ENCODE measurements at regions not wholly inside any gene's neighbourhood (a gene's known extent, or its start where the extent isn't known, plus 50 kb on each side); places are given as distances from the start of the nearest gene placed in this dataset.

- Histone ChIP-seq H3K27me3 (no peaks in the 10 kb centered on the region), H3K4me1 (no peaks in the 10 kb centered on the region), H3K36me3 (no peaks in the 10 kb centered on the region), H3K4me3 (no peak overlapping the region), H3K27ac (no peak overlapping the region), H3K9me3 (no peaks in the 10 kb centered on the region)
- no peak for DNase-seq
- peak in 2 of 4 donors; percentile 18 to 58 for ATAC-seq
- TF ChIP-seq, protein P1, sequence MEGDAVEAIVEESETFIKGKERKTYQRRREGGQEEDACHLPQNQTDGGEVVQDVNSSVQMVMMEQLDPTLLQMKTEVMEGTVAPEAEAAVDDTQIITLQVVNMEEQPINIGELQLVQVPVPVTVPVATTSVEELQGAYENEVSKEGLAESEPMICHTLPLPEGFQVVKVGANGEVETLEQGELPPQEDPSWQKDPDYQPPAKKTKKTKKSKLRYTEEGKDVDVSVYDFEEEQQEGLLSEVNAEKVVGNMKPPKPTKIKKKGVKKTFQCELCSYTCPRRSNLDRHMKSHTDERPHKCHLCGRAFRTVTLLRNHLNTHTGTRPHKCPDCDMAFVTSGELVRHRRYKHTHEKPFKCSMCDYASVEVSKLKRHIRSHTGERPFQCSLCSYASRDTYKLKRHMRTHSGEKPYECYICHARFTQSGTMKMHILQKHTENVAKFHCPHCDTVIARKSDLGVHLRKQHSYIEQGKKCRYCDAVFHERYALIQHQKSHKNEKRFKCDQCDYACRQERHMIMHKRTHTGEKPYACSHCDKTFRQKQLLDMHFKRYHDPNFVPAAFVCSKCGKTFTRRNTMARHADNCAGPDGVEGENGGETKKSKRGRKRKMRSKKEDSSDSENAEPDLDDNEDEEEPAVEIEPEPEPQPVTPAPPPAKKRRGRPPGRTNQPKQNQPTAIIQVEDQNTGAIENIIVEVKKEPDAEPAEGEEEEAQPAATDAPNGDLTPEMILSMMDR (IDR thresholded peaks at IDR 0.05) = no peak
- no peak for TF ChIP-seq POLR2A (IDR thresholded peaks at IDR 0.05)
- intact Hi-C loops (cut with DNase I) = no loop called here
Measured at GRCh38 chr2:36059691-36060090, 295.9 kb upstream of the CRIM1 start.

DNA sequence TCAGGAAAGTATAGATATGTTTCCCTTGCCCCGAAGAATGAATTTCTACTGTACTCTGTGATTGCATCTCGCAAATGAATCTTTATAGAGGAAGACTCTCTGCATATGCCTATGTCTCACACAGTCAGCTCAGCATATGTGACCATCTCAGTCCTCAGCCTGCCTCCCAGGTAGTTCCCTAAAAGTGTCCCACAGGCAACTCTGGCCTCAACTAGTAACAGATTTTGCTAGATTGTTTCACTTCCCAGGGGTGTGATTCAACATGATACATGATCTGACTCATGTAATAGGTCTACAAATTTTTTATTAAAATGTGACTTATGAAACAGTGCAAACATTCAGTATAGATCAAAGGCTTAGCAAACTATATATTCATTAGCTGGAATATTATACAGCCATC is 296.6 kb upstream of the CRIM1 start:
- 29% methylated on average over 2 of the region's 2 CpGs for WGBS (ENCODE audit: insufficient coverage, low coverage, low lambda C conversion rate, missing lambda C conversion rate)
- H3K36me3 ChIP-seq = no peaks in the 10 kb centered on the region
- H3K4me3 ChIP-seq = no peak overlapping the region
- H3K4me1 ChIP-seq = no peaks in the 10 kb centered on the region
- DNase-seq = peak in 1 of 3 donors; percentile 42
- no peak for TF ChIP-seq POLR2A (IDR thresholded peaks at IDR 0.05)
- TF ChIP-seq, protein P1 (IDR thresholded peaks at IDR 0.05) = no peak
- H3K27me3 ChIP-seq = no peaks in the 10 kb centered on the region
- no peak overlapping the region for H3K27ac ChIP-seq
- intact Hi-C loops (cut with DNase I) = no loop called here
- peak in 3 of 4 donors; percentile 47 to 63 (median 56) for ATAC-seq
- no peaks in the 10 kb centered on the region for H3K9me3 ChIP-seq

GRCh38 chr2:36058076-36058475 is 297.5 kb upstream of the CRIM1 start:
- Histone ChIP-seq H3K4me1 (no peaks in the 10 kb centered on the region), H3K27me3 (no peaks in the 10 kb centered on the region), H3K27ac (no peak overlapping the region), H3K4me3 (no peak overlapping the region), H3K36me3 (no peaks in the 10 kb centered on the region), H3K9me3 (no peaks in the 10 kb centered on the region)
- intact Hi-C loops (cut with DNase I) = no loop called here
- TF ChIP-seq, protein P1 (IDR thresholded peaks at IDR 0.05) = no peak
- ATAC-seq = no peak
- 47% methylated on average over 3 of the region's 3 CpGs for WGBS (ENCODE audit: insufficient coverage, low coverage, low lambda C conversion rate, missing lambda C conversion rate)
- no peak for DNase-seq

DNA sequence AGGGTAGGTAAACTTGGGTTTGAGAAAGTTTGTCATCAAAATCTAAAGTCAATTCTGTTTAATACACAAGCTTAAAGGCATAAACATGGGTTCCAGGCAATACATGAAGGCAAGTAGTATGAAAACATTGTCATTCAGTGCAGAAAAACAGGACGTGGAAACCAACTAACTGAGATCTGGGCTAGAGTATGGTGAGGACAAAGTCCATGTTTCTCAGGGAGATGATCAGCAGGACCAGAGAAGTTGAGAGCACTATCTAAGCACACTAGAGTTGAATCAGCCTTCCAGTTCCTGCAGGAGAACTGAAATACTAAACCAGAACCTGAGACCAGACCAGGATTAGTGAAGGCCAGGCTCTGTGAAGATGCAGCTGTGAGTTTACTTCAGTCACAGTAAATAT is 302.8 kb upstream of the CRIM1 start:
- no peaks in the 10 kb centered on the region for H3K4me1 ChIP-seq
- DNase-seq (no peak), ATAC-seq (no peak)
- TF ChIP-seq POLR2A (IDR thresholded peaks at IDR 0.05) = no peak
- TF ChIP-seq, protein P1 (IDR thresholded peaks at IDR 0.05) = no peak
- no peaks in the 10 kb centered on the region for H3K9me3 ChIP-seq
- intact Hi-C loops (cut with DNase I) = no loop called here
- H3K4me3 ChIP-seq = no peak overlapping the region
- 27% methylated on average over 1 of the region's 1 CpG for WGBS (ENCODE audit: insufficient coverage, low coverage, low lambda C conversion rate, missing lambda C conversion rate)
- H3K36me3 ChIP-seq = no peaks in the 10 kb centered on the region
- no peaks in the 10 kb centered on the region for H3K27me3 ChIP-seq
- H3K27ac ChIP-seq = no peak overlapping the region

- no peaks in the 10 kb centered on the region for H3K36me3 ChIP-seq
- H3K9me3 ChIP-seq = no peaks in the 10 kb centered on the region
- H3K27me3 ChIP-seq = no peaks in the 10 kb centered on the region
- no peaks in the 10 kb centered on the region for H3K4me1 ChIP-seq
- no peak for ATAC-seq
- intact Hi-C loops (cut with DNase I) = no loop called here
- H3K27ac ChIP-seq = no peak overlapping the region
- 86% methylated on average over 4 of the region's 4 CpGs for WGBS (ENCODE audit: insufficient coverage, low coverage, low lambda C conversion rate, missing lambda C conversion rate)
- DNase-seq = no peak
- TF ChIP-seq, protein P1 (IDR thresholded peaks at IDR 0.05) = no peak
- no peak for TF ChIP-seq POLR2A (IDR thresholded peaks at IDR 0.05)
- H3K4me3 ChIP-seq = no peak overlapping the region
Measured at GRCh38 chr2:36044411-36044810, 311.2 kb upstream of the CRIM1 start.

Data from right lobe of liver (tissue), 6 donors.